ENCODE measurements at regions not wholly inside any gene's neighbourhood (a gene's known extent, or its start where the extent isn't known, plus 50 kb on each side); places are given as distances from the start of the nearest gene placed in this dataset.
"Not testable (repeated sequence)": the region's sequence is repeated elsewhere in the genome, so short reads cannot be mapped to it uniquely, and the experiment has no call there.

- TF ChIP-seq, protein P1, sequence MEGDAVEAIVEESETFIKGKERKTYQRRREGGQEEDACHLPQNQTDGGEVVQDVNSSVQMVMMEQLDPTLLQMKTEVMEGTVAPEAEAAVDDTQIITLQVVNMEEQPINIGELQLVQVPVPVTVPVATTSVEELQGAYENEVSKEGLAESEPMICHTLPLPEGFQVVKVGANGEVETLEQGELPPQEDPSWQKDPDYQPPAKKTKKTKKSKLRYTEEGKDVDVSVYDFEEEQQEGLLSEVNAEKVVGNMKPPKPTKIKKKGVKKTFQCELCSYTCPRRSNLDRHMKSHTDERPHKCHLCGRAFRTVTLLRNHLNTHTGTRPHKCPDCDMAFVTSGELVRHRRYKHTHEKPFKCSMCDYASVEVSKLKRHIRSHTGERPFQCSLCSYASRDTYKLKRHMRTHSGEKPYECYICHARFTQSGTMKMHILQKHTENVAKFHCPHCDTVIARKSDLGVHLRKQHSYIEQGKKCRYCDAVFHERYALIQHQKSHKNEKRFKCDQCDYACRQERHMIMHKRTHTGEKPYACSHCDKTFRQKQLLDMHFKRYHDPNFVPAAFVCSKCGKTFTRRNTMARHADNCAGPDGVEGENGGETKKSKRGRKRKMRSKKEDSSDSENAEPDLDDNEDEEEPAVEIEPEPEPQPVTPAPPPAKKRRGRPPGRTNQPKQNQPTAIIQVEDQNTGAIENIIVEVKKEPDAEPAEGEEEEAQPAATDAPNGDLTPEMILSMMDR (IDR thresholded peaks at IDR 0.05; ENCODE audit: insufficient read depth, missing control alignments), result no peak
- DNase-seq (ENCODE audit: insufficient read length, low spot score) (no peak), FAIRE-seq (no peak)
Observed at GRCh38 chr4:187084701-187085100, 361.0 kb upstream of the FAT1 start.

DNA sequence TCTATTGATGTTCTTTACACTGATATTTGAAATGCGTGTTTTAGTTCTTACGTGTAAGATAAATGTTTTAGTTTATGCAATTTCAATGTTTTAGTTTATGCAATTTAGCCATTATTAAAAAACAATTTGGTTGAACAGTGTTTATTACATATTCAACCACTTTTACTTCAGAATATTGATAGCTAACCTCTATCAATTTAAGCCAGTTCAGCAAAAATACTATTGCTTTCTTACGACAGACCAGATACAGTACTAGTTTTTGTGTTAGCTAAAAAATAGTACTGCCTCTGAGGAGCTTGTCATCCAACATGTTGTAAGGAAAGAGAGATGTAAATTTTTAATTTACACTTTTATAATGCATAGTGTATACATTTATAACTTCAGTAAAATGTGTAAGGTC, 361.7 kb upstream of the FAT1 start:
- FAIRE-seq, result no peak
- no peak for DNase-seq (ENCODE audit: insufficient read length, low spot score)

GRCh38 chr4:187086151-187086550, 362.5 kb upstream of the FAT1 start:
- DNase-seq (ENCODE audit: insufficient read length, low spot score), result no peak
- TF ChIP-seq, protein P1 (IDR thresholded peaks at IDR 0.05; ENCODE audit: insufficient read depth, missing control alignments), result no peak
- FAIRE-seq, result no peak

More for the DNA sequence above, 361.7 kb upstream of the FAT1 start:
- TF ChIP-seq, protein P1 (IDR thresholded peaks at IDR 0.05; ENCODE audit: insufficient read depth, missing control alignments), result no peak

GRCh38 chr4:187088070-187088799, 364.6 kb upstream of the FAT1 start:
- FAIRE-seq (no peak), DNase-seq (ENCODE audit: insufficient read length, low spot score) (no peak)
- TF ChIP-seq, protein P1 (IDR thresholded peaks at IDR 0.05; ENCODE audit: insufficient read depth, missing control alignments), result no peak

DNA sequence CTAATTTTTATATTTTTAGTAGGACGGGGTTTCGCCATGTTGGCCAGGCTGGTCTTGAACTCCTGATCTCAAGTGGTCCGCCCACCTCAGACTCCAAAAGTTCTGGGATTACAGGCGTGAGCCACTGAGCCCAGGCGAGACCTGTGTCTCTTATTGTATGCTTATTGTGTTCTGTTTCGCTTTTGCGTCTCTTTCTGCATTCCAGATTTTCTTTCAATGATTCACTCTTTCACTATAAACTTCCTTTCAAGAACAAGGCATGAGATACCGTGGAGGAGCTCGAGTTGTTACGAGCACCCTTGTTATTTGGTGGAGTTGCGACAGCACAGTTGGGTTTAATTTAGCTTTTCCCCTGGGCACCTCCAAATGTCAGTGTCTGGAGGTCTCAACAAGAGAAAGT, 366.7 kb upstream of the FAT1 start:
- FAIRE-seq (no peak), DNase-seq (ENCODE audit: insufficient read length, low spot score) (no peak)
- TF ChIP-seq, protein P1 (IDR thresholded peaks at IDR 0.05; ENCODE audit: insufficient read depth, missing control alignments), result no peak

DNA sequence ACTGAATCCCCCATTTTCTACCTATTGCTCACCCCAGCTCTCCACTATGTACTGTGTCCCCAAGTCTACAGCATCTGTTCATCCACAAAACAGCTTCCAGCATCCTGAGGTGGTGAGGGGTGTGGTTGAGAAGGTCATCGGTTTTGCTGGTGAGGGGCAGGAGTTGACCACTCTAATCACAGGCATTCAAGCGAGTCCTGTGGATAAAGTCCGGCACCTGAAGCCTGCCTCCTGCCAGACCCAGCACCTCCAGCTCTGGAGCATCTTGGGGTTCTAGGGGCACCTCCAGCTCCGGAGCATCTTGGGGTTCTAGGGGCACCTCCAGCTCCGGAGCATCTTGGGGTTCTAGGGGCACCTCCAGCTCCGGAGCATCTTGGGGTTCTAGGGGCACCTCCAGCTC, 367.2 kb upstream of the FAT1 start:
- not testable (repeated sequence) for FAIRE-seq

GRCh38 chr4:187094144-187094543, 370.5 kb upstream of the FAT1 start:
- TF ChIP-seq, protein P1 (IDR thresholded peaks at IDR 0.05; ENCODE audit: insufficient read depth, missing control alignments), result no peak
- FAIRE-seq, result no peak
- no peak for DNase-seq (ENCODE audit: insufficient read length, low spot score)

More for the DNA sequence above, 367.2 kb upstream of the FAT1 start:
- not testable (repeated sequence) for DNase-seq (ENCODE audit: insufficient read length, low spot score)
